HG02970 (cell line): ENCODE measurements at regions not wholly inside any gene's neighbourhood (a gene's known extent, or its start where the extent isn't known, plus 50 kb on each side); places are given as distances from the start of the nearest gene placed in this dataset.

Source experiments
- ATAC-seq: cut with Tn5 transposase; IDR thresholded peaks from one replicate; pipeline ENCODE4 v1.9.1; 2021; ENCODE audit warnings: mild to moderate bottlenecking, moderate library complexity, moderate number of reproducible peaks; ENCODE audit not compliant: unreplicated experiment, low FRiP score

DNA sequence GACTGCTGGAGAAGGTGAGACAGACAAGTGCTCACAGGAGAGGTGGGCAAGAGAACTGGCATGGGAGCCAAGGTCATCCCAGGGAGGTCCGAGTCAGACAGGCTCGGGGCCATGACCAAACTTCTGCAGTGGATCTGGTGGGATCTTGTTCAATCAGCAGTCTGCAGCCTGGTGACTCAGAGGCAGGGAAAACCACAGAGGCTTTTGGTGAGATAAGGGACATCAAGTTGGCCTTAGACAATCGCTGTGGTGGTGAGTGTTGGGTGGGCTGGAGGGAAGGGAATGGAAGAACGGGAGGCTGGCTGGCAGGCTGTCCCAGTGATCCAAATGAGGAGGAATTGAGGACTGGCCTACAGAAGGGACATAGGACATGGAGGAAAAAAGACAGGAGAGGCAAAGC is 123.8 kb downstream of the TMEM174 start:
- ATAC-seq: no peak

DNA sequence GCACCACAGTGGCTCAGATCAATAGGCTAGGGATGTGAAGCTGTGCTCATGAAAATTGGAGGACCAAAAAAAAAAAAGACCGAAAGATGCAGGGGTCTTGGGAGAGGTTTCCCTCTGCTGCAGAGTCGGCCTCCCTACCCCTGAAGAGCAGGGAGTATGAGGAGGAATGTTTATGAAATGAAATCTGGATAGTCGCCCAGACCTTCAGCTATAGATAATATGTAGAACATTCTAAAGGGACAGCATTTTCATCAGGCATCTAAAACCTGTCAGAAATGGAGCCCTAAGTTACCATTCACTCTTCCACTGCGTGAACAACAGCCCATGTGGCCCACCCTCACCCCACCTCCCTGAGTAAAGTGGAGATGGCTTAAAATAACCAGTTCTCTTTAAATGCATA is 122.9 kb downstream of the TMEM174 start:
- no peak for ATAC-seq

DNA sequence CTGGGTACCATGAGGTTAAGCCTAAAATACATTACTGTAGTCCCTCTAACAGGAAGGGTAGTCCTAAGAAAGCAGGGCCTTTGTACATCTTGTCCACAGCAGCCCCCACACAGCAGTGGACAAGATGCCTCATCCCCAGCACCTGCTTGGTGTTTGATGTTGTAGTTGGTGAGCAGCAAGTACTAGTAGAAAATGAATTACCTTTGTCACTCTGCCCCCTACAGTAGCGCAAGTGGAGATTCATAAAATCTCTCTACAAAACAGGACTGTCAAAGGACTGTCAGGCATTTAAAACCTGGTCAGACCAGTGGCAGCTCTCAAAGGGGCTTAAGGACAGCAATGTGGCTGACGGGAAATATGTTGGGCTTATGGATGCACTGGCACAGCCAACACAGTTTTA is 122.5 kb downstream of the TMEM174 start:
- no peak for ATAC-seq

DNA sequence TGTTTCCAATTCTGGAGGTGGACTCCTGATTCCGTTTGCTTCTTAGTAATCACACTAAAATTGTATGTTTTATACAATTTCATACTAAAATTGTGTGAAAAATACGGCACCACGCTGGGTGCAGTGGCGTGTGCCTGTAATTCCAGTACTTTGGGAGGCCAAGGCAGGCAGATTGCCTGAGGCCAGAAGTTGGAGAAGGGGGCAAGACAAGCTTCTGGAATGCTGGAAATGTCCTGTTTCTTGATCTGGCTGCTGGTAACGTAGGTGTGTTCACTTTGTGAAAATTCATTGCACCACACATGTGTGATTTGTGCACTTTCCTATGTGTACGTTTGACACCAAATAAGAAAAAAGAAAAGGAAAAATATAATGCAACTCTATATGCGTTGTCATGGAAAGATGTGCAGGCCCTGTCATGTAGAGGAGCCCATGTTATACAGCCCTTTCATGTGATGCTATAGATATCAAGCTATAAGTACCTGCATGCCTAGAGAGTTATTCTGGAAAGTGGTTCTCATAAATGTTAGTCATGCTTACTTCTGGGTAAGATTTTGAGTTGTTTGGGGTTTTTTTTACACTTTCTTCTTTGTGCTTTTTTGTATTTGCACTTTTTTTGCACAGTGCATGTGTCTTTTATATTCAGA is 119.9 kb downstream of the TMEM174 start:
- ATAC-seq: no peak

DNA sequence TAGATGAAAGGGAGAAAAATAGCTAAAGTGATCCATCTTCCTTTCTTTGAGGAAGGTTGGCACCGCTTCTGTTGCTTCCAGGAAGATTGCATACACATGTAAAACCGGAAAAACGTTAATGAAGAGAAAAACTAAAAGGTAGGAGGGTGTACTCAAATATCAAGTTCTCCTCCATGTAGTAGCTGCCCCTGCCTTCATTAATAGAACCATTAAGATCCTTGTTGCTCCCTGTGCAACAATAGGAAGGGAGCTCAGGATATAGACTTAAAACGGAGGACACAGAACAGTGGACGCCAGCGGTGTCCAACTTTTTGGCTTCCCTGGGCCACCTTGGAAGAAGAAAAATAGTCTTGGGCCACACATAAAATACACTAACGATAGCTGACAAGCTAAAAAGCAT is 118.9 kb downstream of the TMEM174 start:
- no peak for ATAC-seq

DNA sequence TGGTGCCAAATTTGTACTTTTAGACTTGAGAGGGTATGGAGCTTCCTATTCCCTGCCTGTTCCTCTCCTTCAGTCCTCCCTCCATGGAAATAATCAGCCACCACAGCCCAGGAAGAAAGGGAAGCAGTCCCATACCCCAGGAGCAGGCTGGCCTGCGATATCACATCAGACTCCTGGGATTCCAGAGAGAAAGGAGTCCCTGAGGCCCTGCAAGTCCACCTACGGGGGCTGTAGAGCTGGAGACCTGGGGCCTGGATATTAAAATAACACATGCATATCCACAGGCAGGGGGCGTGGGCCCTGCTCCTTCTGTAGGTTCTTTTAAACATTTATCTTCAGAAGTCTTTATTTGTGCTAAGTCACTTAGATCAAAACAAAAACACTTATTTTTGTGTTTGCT is 117.2 kb downstream of the TMEM174 start:
- ATAC-seq: no peak

DNA sequence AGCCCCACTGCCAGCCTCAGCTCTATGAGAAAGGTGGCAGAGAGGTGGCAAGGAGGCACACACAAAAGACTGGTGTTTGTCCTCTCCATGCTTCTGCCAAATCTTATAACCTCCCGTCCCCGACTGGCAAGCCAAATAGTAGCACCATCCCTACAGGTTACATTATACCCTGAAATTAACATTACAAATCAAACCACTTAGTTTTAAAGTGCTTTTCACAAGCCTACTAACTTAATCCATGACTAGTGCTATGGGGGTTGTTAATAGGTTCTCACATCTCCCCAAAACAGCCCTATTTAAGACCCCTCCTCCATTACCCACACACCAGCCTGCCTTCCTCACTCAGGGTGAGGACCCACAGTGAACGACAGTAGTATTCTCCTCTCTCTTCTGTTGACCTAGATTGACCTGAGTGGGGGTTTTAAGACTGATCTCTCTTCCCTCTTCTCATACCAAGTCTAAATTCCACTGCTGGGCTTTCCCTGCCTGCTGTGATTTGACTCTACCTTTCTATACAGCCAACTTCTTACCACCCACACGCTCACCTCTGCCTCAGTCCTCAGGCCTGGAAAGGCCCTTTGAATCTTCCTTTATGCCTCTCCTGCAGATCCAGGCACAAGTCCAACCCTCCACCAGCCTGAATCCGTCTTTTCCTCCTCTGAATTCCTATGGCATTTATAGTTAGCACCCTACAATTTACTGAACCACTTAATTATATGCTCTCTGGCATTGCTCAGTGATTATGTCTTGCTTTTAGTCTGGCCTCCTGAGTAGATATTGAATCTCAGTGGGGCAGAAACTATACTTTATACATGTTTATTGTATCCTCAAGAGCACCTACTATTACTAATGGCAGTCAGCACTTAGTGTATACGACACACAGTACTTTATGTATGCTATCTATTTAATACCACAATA is 116.1 kb downstream of the TMEM174 start:
- ATAC-seq: no peak

DNA sequence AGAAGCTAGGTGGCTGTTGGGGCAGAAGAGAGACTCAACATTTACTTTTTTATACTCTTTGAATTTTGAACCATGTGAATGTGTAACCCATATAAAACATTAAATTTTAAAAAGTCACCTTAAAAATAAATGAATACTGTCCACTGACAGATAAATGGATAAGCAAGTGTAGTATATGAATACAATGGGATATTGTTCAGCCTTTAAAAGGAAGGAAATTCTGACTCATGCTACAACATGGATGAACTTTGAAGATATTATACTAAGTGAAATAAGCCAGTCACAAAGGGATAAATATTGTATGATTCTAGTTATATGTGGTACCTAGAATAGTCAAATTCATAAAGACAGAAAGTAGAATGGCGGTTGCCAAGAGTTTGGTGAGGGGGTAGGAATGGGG is 113.9 kb downstream of the TMEM174 start:
- no peak for ATAC-seq

DNA sequence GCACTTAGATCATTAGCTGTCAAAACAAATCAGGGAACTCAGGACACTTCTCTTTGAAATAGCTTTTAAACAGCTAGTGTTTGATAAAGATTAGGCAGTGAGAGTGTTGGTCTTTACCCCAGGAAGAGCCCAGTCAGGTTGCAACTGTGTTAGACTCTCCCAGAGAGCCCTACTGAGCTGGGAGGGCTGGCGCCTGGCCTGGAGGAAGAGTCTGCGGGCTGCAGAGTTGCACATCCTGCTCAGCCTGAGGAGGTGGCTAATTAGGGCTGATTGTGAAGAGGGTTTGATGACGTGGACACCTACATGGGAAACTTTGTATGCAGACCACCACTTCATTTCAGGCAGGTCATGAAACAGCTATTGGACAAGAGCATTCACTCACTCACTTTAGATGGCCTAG is 112.0 kb downstream of the TMEM174 start:
- no peak for ATAC-seq

DNA sequence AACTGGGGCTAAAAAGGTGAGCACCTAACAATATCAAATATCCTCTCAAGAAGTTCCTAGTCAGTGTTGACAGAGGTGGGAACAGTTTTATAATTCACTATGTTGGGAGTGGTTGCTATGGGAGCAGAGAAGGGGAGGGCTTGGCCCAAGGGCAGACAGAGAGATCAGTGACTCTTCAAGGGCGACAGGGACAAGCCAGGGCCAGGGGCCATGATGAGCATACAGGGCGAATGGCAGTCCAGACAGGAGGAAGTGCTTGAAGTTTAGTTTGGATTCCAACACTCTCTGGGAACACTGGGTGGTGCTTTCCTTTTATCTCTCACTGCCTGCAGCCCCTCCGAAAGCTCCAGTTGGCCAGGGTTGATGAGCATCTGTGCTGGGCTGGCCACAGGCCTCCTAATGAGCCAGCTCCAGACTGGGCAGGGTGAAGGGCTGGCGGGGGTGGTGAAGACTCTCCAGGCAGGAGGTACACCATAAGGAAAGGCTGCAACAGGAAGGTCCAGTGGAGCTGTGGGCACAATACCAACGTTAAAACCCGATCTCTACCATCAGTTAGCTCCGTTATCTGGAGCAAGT is 111.3 kb downstream of the TMEM174 start:
- no peak for ATAC-seq

DNA sequence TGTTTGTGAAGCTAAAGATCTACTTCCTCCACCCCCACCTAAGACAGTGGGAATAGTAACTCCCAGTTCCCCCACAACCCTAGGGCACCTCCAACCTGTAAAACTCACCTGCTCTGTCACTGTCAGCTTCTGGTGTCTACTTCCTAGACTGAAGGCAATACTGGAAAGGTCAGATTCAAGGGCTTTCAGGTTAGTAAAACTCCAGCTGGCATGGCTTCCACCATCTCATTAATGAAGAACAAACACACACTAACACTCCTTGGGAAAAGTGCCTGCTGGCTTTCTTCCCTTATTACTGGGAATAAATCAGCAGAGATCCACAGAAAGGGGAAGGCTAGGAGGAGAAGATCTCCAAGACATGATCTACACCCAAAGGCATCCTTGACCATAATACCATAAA is 109.9 kb downstream of the TMEM174 start:
- no peak for ATAC-seq

DNA sequence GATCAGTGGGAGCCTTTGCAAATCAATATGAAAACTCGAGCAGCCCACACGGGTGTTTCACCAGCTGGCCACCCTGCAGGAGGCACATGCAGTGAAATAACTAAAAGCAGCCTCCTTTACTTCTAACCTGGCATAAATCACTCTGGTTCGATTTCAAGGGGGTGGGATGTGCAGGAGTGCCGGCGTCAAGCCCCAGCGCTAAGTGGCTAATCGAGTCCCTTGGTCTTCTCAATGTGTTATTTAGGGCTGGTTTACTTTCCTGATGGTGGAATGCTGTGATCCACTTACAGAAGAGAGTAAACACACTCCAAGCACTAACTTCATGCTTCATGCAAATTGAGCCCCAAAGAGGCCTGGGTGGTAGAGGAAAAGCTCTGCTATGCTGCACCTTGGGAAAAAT is 109.4 kb downstream of the TMEM174 start:
- ATAC-seq: no peak

DNA sequence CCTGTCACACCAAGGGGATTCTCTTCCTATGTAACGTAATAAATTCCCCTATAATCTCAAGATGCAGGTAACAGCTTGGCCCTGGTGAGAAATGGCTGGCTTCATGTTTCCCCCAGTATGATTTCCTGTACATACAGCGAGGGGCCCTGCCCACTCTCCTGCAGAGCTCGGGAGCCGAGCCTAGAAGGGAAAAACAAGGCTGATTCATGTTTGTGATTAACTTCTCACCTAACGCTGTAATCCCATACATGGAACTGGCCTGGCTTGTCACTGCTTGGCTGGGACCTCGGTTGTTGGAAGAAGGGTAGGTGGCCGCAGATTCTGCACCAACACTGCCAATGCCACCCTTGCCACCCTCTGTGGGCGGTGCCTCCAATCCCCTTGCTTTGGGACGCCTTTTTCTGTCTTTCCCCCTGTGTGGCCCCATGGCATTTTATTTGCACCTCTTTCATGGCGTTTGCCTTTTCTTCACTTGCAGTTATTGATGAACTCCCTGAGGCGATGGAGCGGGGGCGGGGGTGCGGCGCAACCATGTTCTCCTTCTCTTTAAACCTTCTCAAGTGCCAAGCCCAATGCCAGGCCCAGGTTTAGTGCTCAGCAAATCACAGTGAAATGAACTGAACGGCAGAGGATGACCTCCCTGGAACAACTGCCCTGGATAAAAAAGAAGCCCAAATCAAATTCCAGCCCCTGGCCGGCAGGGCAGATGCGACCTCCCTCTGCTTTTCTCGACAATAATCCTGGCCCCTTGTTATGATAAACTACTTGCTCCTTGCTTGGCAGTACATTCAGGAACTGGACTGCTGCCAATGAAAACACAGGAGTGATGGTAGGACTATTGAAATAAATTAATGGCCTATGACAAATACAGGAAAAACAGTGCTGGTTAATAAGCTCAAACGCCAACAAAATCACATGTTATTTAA is 108.1 kb downstream of the TMEM174 start:
- ATAC-seq: no peak

DNA sequence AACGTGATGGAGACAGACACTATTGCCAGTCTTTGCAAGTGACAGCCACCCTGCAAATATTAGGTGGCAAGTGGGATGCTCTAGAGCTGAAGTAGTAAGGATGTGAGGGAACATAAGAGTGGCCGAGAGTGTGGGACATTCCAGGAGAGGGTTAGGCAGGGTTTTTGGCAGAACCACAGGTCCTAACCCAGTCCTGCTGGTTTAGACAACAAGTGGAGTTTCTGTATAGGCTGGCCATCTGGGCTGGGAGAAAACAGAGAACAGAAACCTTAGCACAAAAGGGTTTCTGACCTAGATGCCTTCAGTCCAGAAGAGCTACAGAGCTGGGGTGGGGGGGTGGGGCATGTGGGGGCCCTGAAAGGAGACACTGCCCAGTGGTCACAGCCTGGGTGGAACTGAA is 107.4 kb downstream of the TMEM174 start:
- no peak for ATAC-seq

DNA sequence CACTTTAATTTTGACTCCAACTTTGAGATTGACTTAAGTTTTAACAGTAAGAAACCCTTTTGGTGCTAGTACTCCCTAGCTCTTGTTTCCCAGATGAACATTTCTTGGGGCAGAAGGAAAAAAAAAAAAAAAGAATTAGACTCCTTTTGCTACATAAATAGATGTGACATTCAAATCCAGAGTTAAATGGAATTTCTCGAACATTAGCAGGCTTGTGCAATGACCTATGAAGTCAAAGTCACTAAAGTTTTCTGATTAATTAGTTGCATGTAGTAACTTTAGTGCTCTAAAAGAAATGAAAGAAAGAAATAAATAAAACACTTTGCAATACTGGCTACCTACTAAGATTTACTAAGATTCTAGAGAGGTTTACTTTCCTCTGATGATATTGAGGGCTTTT is 106.8 kb downstream of the TMEM174 start:
- no peak for ATAC-seq

DNA sequence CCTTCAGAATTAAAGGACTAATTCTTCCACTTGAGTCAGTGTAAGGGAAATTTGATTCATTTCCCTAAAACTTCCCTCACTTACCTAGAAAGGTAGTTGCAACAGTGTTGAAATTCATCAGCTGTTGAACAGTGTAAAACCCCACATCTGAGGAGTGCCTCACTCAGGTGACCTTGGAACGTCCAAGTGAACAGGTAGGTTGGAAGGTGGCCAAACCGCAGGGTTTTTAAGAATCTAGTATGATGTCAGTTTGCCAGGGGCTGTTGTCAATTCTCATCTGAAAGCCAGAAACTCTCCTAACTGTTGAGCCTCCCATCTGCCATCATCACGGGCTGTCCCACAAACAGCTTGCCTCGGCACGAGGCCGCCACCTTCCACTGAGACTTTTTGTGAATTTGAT is 105.7 kb downstream of the TMEM174 start:
- ATAC-seq: no peak

DNA sequence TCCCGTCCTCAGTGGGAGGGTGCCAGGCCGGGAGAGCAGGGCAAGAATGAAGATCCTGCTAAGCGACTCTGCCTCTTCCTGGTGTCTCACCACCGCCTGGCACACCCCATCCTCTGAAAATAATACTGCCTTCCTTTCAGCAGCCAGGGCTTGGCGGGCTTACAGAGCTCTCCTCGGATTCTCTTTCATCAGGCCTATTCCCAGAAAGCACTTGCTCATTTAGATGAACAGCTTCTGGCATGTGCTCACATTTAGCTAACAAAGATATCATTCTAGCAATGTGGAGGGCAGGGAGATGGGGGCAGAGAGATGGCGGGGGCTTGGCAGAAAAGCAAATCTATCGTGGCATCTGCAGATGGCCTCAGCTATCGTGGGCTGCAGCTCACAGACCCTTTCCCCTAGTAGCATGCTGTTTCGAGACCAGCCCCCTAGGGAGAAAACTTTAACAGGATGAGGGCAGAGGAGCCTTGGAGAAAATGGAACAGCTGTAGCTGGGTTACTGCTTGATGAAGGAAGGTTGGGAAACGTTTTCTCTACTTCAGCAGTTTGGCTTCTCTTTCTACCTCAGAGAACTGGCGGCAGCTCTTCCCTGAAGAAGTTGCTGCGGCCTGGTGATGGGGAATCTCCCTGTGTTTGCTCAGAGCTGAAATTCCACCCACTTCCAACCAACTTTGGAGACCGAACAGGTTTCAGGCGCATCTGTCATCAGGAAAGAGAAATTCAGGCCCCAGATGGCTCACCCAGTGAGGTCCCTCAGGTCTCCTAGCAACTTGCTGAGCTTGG is 102.1 kb downstream of the TMEM174 start:
- ATAC-seq: no peak

DNA sequence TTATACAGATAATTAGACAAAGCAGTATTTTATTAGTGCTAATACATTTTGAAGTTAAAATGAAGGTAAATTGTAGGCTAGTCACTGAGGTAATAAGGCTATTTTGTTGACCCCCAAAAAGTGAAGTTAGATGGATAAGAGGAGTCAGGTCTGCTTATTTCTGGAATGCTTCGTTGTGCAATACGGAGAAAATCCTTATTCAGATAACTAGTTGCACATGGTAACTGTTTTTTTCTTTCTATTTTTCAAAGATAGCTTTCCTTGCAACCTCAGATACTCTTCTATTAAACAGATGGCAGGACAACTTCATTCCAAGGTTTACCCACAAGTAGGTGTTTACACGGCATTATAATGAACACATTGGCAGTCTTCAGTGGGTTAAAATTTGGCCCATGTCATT is 101.1 kb downstream of the TMEM174 start:
- ATAC-seq: no peak

DNA sequence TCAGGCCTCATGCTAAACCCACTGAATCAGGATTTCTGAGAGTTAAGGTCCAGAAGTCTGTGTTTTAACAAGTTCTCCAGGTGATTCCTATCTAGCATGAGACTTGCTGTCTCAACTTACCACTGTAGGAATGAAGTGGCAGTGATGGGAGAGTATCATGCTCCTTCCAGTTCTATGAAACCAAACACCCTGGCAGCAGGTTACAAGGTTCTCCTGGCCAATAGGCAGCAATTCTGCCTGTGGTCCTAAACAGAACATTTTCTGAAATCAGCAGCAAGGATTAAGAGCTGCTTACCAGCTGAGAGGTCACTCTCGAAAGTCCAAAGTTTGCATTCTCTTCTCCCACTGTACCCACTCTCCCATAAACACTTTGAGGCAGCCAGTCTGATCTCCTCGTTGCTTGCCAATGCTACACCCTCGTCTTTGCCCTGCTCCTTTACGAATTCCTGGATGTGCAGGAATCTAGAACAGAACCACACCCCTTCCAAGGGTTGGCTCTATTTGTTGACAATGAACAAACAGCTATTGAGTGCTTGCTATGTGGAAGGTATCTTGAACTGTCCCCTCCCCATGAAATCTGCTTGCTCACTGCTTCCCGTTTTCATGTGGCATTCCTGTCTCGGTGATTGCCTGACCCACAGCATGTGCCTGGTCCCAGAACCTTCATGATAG is 100.5 kb downstream of the TMEM174 start:
- no peak for ATAC-seq
